Nephron progenitor cell (in vitro differentiated cells): ENCODE measurements at regions not wholly inside any gene's neighbourhood (a gene's known extent, or its start where the extent isn't known, plus 50 kb on each side); places are given as distances from the start of the nearest gene placed in this dataset.

Experiments used
- DNase-seq: peaks from one replicate; pipeline ENCODE4 v3.0.0; 2021
- H3K27ac Mint-ChIP-seq: 2 replicates; pipeline ENCODE4 v1.8.0; 2021; ENCODE audit warnings: mild to moderate bottlenecking, moderate library complexity, mixed read lengths
- H3K27me3 Mint-ChIP-seq: 2 replicates; pipeline ENCODE4 v1.8.0; 2021; ENCODE audit warnings: mild to moderate bottlenecking, low read depth, mixed read lengths; ENCODE audit not compliant: poor library complexity
- H3K36me3 Mint-ChIP-seq: 2 replicates; pipeline ENCODE4 v1.8.0; 2021; ENCODE audit warnings: low read depth, mixed read lengths
- H3K4me1 Mint-ChIP-seq: 2 replicates; pipeline ENCODE4 v1.8.0; 2021; ENCODE audit warnings: mixed read lengths
- H3K4me3 Mint-ChIP-seq: 2 replicates; pipeline ENCODE4 v1.8.0; 2021; ENCODE audit warnings: mild to moderate bottlenecking, moderate library complexity, mixed read lengths
- H3K9me3 Mint-ChIP-seq: 2 replicates; pipeline ENCODE4 v1.8.0; 2021; ENCODE audit warnings: mild to moderate bottlenecking, moderate library complexity, mixed read lengths
- CTCF ChIP-seq: fragments of 200-600 bp; sonication (generic); IDR thresholded peaks from 2 replicates; pipeline ENCODE4 v1.5.0; 2021; ENCODE audit warnings: antibody characterized with exemption

GRCh38 chr1:181989261-181989920 lies 72.1 kb downstream of the ZNF648 start:
- DNase-seq, result no peak
- Mint-ChIP-seq H3K27me3 (peaks cover 3% of the 10 kb centered on the region), H3K27ac (no peak overlapping the region), H3K4me1 (peaks cover 12% of the 10 kb centered on the region), H3K4me3 (no peak overlapping the region), H3K36me3 (no peaks in the 10 kb centered on the region), H3K9me3 (no peaks in the 10 kb centered on the region)
- TF ChIP-seq CTCF, result no peak

- H3K36me3 Mint-ChIP-seq, result no peaks in the 10 kb centered on the region
- TF ChIP-seq CTCF, result no peak
- H3K4me1 Mint-ChIP-seq, result peaks cover 12% of the 10 kb centered on the region
- DNase-seq, result no peak
- no peaks in the 10 kb centered on the region for H3K9me3 Mint-ChIP-seq
- no peak overlapping the region for H3K4me3 Mint-ChIP-seq
- H3K27ac Mint-ChIP-seq, result no peak overlapping the region
- peaks cover 3% of the 10 kb centered on the region for H3K27me3 Mint-ChIP-seq
These were observed 73.5 kb downstream of the ZNF648 start for GRCh38 chr1:181987996-181988395.

- Mint-ChIP-seq H3K27ac (no peak overlapping the region), H3K27me3 (peaks cover 7% of the 10 kb centered on the region), H3K4me1 (peaks cover 12% of the 10 kb centered on the region), H3K36me3 (no peaks in the 10 kb centered on the region), H3K9me3 (no peaks in the 10 kb centered on the region), H3K4me3 (no peak overlapping the region)
- TF ChIP-seq CTCF, result no peak
- DNase-seq, result no peak
These were observed 74.1 kb downstream of the ZNF648 start for GRCh38 chr1:181987334-181987895.

- DNase-seq, result no peak
- Mint-ChIP-seq H3K27ac (no peak overlapping the region), H3K9me3 (no peaks in the 10 kb centered on the region)
These were observed 74.6 kb downstream of the ZNF648 start for GRCh38 chr1:181986907-181987305.

GRCh38 chr1:181985936-181986906 lies 75.3 kb downstream of the ZNF648 start:
- Mint-ChIP-seq H3K36me3 (no peaks in the 10 kb centered on the region), H3K4me3 (no peak overlapping the region), H3K27me3 (peaks cover 9% of the 10 kb centered on the region), H3K4me1 (peaks cover 12% of the 10 kb centered on the region), H3K9me3 (no peaks in the 10 kb centered on the region), H3K27ac (no peak overlapping the region)
- no peak for TF ChIP-seq CTCF
- DNase-seq, result no peak

More at GRCh38 chr1:181986907-181987305, 74.6 kb downstream of the ZNF648 start:
- no peak overlapping the region for H3K4me3 Mint-ChIP-seq
- no peaks in the 10 kb centered on the region for H3K36me3 Mint-ChIP-seq
- no peak for TF ChIP-seq CTCF
- H3K27me3 Mint-ChIP-seq, result peaks cover 7% of the 10 kb centered on the region
- peaks cover 12% of the 10 kb centered on the region for H3K4me1 Mint-ChIP-seq
